ENCODE measurements at regions not wholly inside any gene's neighbourhood (a gene's known extent, or its start where the extent isn't known, plus 50 kb on each side); places are given as distances from the start of the nearest gene placed in this dataset.

DNA sequence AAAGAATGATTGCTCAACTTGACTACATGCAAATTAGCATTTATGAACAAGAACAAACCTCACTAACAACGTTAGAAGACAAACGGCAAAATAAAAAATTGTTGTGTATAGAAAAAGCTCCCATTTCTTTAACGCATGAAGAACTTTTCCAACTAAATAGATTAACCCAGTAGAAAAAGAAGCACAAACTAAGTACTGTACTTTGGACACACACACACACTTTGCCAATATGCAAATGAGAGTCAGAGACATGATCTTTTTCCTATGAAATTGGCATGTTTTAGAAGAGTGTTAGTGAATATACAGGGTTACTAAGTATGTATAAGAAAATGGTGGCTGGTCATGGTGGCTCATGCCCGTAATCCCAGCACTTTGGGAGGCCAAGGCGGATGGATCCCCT, 355.6 kb downstream of the SH2D4B start:
- TF ChIP-seq, protein P1, sequence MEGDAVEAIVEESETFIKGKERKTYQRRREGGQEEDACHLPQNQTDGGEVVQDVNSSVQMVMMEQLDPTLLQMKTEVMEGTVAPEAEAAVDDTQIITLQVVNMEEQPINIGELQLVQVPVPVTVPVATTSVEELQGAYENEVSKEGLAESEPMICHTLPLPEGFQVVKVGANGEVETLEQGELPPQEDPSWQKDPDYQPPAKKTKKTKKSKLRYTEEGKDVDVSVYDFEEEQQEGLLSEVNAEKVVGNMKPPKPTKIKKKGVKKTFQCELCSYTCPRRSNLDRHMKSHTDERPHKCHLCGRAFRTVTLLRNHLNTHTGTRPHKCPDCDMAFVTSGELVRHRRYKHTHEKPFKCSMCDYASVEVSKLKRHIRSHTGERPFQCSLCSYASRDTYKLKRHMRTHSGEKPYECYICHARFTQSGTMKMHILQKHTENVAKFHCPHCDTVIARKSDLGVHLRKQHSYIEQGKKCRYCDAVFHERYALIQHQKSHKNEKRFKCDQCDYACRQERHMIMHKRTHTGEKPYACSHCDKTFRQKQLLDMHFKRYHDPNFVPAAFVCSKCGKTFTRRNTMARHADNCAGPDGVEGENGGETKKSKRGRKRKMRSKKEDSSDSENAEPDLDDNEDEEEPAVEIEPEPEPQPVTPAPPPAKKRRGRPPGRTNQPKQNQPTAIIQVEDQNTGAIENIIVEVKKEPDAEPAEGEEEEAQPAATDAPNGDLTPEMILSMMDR (CRISPR knock-in tag; IDR thresholded peaks at IDR 0.05) = no peak
- TF ChIP-seq ZNF10 (CRISPR knock-in tag; IDR thresholded peaks at IDR 0.05; ENCODE audit: borderline replicate concordance, low read depth) (no peak), JUN (CRISPR knock-in tag; IDR thresholded peaks at IDR 0.05) (no peak), ISX (CRISPR knock-in tag; conservative IDR thresholded peaks at IDR 0.05) (no peak), CREB1 (IDR thresholded peaks at IDR 0.05) (no peak), CREB1 (CRISPR knock-in tag; IDR thresholded peaks at IDR 0.05) (no peak), ZNF274 (CRISPR knock-in tag; IDR thresholded peaks at IDR 0.05) (no peak), TFAP4 (IDR thresholded peaks at IDR 0.05; ENCODE audit: borderline replicate concordance, low read depth) (no peak), ZNF136 (CRISPR knock-in tag; IDR thresholded peaks at IDR 0.05; ENCODE audit: low read depth) (no peak), ZNF30 (CRISPR knock-in tag; IDR thresholded peaks at IDR 0.05) (no peak)

Measured in HepG2 (cell line).